ENCODE measurements at regions not wholly inside any gene's neighbourhood (a gene's known extent, or its start where the extent isn't known, plus 50 kb on each side); places are given as distances from the start of the nearest gene placed in this dataset.

DNA sequence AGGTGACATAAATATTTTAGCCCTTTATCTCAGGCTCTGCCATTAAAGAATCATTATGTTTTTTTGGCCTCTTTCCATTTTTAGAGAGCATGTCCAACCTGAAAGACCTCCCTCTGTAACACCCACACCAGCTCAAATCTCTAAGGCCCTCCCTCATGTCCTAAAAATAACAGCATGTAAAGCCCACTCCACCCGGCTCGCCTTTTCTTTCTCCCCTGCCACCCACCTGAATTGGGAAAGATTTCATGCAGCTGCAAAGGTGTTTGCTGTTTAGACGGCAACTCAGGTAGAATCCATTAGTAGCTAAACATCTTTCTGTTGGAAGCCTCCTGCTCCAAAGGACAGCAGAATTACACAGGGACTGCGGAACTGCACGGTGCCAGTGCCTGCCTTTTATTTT is 79.9 kb downstream of the DMRTA2 start:
- TF ChIP-seq POLR2A (IDR thresholded peaks at IDR 0.05; ENCODE audit: low read depth, low read length): no peak
- no peak for TF ChIP-seq SPI1 (IDR thresholded peaks at IDR 0.05; ENCODE audit: low read depth, low read length)
- TF ChIP-seq TAF1 (IDR thresholded peaks at IDR 0.05; ENCODE audit: low read depth, low read length): no peak
- no peak for TF ChIP-seq POLR2AphosphoS5 (IDR thresholded peaks at IDR 0.05; ENCODE audit: low read depth, low read length)
